WTC11 (cell line): ENCODE measurements at regions not wholly inside any gene's neighbourhood (a gene's known extent, or its start where the extent isn't known, plus 50 kb on each side); places are given as distances from the start of the nearest gene placed in this dataset.
"Not testable (repeated sequence)": the region's sequence is repeated elsewhere in the genome, so short reads cannot be mapped to it uniquely, and the experiment has no call there.

Experiments
- ATAC-seq: fragments of 200-7000 bp; cut with Tn5 transposase; 2 replicates; pipeline ENCODE4 v1.10.0; 2021; ENCODE audit warnings: mild to moderate bottlenecking, moderate library complexity
- CTCF ChIA-PET: fragments of 300-600 bp; sonication (Branson Sonifier 250); formaldehyde crosslinking; loops from one replicate; lab custom pipeline; 2021; ENCODE audit warnings: antibody characterized with exemption; lab: Charles Lee
- POLR2A ChIA-PET: fragments of 350-600 bp; sonication (Branson Sonifier 250); formaldehyde crosslinking; loops from one replicate; lab custom pipeline; 2021; ENCODE audit warnings: antibody characterized with exemption; lab: Charles Lee
- DNase-seq: peaks from one replicate; pipeline ENCODE4 v3.0.0; 2021; ENCODE audit warnings: low spot score
- H3K27ac Mint-ChIP-seq: 2 replicates; pipeline ENCODE4 v1.8.0; 2021; ENCODE audit warnings: mixed read lengths
- H3K27me3 Mint-ChIP-seq: 2 replicates; pipeline ENCODE4 v1.8.0; 2021; ENCODE audit warnings: low read depth, mild to moderate bottlenecking, moderate library complexity, mixed read lengths
- H3K36me3 Mint-ChIP-seq: 2 replicates; pipeline ENCODE4 v1.8.0; 2021; ENCODE audit warnings: mixed read lengths
- H3K4me1 Mint-ChIP-seq: 2 replicates; pipeline ENCODE4 v1.8.0; 2022; ENCODE audit warnings: mixed read lengths
- H3K4me3 Mint-ChIP-seq: 2 replicates; pipeline ENCODE4 v1.8.0; 2021; ENCODE audit warnings: mild to moderate bottlenecking, moderate library complexity, mixed read lengths
- H3K9me3 Mint-ChIP-seq: 2 replicates; pipeline ENCODE4 v1.8.0; 2021; ENCODE audit warnings: mixed read lengths
- ATF2 ChIP-seq: sonication (generic); formaldehyde crosslinking; IDR thresholded peaks from 2 replicates; pipeline ENCODE4 v1.8.1; 2022; ENCODE audit warnings: low read depth, missing genetic modification reagents, borderline replicate concordance
- EMX1 ChIP-seq: fragments of 250-450 bp; sonication (Bioruptor Pico); IDR thresholded peaks from 2 replicates; pipeline ENCODE4 v1.8.0; 2021; ENCODE audit warnings: mild to moderate bottlenecking
- ERG ChIP-seq: fragments of 250-450 bp; sonication (Bioruptor Pico); IDR thresholded peaks from 2 replicates; pipeline ENCODE4 v1.8.0; 2021; ENCODE audit warnings: mild to moderate bottlenecking
- ESRRA ChIP-seq: sonication (generic); formaldehyde crosslinking; IDR thresholded peaks from 2 replicates; pipeline ENCODE4 v1.8.1; 2022; ENCODE audit warnings: mild to moderate bottlenecking, missing genetic modification reagents, borderline replicate concordance
- FOXJ3 ChIP-seq: sonication (generic); formaldehyde crosslinking; IDR thresholded peaks from 2 replicates; pipeline ENCODE4 v1.9.0; 2021; ENCODE audit warnings: missing genetic modification reagents, mild to moderate bottlenecking, borderline replicate concordance
- GABPB1 ChIP-seq: sonication (generic); formaldehyde crosslinking; IDR thresholded peaks from 2 replicates; pipeline ENCODE4 v1.8.1; 2023; ENCODE audit warnings: mild to moderate bottlenecking, missing genetic modification reagents
- IRF1 ChIP-seq: sonication (generic); formaldehyde crosslinking; IDR thresholded peaks from 2 replicates; pipeline ENCODE4 v1.8.0; 2023; ENCODE audit warnings: missing genetic modification reagents
- NR3C1 ChIP-seq: sonication (generic); formaldehyde crosslinking; conservative IDR thresholded peaks from 2 replicates; pipeline ENCODE4 v1.8.1; 2023; ENCODE audit warnings: low read depth, mild to moderate bottlenecking, missing genetic modification reagents
- OVOL2 ChIP-seq: fragments of 250-450 bp; sonication (Bioruptor Pico); IDR thresholded peaks from 2 replicates; pipeline ENCODE4 v1.9.0; 2021; ENCODE audit warnings: mild to moderate bottlenecking, borderline replicate concordance
- ZNF396 ChIP-seq: fragments of 250-450 bp; sonication (Bioruptor Pico); IDR thresholded peaks from 2 replicates; pipeline ENCODE4 v1.8.0; 2021; ENCODE audit warnings: mild to moderate bottlenecking, moderate library complexity, borderline replicate concordance
- ZSCAN18 ChIP-seq: fragments of 250-450 bp; sonication (Bioruptor Pico); IDR thresholded peaks from 2 replicates; pipeline ENCODE4 v2.1.2; 2022; ENCODE audit warnings: mild to moderate bottlenecking, moderate library complexity
- TF ChIP-seq, protein P1 (sequence below): sonication (generic); formaldehyde crosslinking; IDR thresholded peaks from 2 replicates; pipeline ENCODE4 v1.8.1; 2022; ENCODE audit warnings: mild to moderate bottlenecking, missing genetic modification reagents, moderate library complexity, borderline replicate concordance
- TF ChIP-seq, protein P2 (sequence below): fragments of 250-450 bp; sonication (Bioruptor Pico); conservative IDR thresholded peaks from 2 replicates; pipeline ENCODE4 v1.9.0; 2021; ENCODE audit warnings: mild to moderate bottlenecking

- H3K27me3 Mint-ChIP-seq, H3K4me3 Mint-ChIP-seq, DNase-seq, H3K36me3 Mint-ChIP-seq, ATAC-seq, POLR2A ChIA-PET, H3K4me1 Mint-ChIP-seq, CTCF ChIA-PET, H3K9me3 Mint-ChIP-seq, H3K27ac Mint-ChIP-seq: not testable (repeated sequence)
Measured at GRCh38 chr14:106088860-106089259, 562.5 kb downstream of the TMEM121 start.

DNA sequence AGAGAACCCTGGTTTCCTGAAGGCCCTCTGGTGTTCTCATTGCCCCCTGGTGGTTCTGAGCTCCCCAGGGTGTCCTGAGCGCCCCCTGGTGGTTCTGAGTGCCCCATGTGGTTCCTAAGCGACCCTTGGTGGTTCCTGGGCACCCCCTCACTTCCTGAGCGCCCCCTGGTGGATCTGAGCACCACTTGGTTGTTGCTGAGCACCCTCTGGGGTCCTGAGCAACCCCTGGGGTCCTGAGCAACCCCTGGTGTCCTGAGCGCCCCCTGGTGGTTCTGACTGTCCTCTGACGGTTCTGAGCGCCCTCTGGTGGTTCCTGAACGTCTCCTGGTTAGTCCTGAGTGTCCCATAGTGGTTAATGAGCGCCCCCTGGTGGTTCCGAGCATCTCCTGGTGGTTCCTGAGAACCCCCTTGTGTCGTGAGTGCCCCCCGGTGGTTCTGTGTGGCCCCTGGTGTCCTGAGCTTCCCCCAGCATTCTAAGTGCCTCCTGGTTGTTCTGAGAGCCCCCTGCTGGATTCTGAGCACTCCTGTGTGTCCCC, 568.3 kb downstream of the TMEM121 start:
- Mint-ChIP-seq H3K9me3 (no peaks in the 10 kb centered on the region), H3K27me3 (no peaks in the 10 kb centered on the region), H3K36me3 (no peaks in the 10 kb centered on the region), H3K4me3 (no peak overlapping the region), H3K27ac (no peak overlapping the region), H3K4me1 (no peaks in the 10 kb centered on the region)
- no peak for ATAC-seq
- TF ChIP-seq ERG, result no peak
- no peak for TF ChIP-seq IRF1 (CRISPR knock-in tag)
- TF ChIP-seq ATF2, result no peak
- TF ChIP-seq, protein P1, sequence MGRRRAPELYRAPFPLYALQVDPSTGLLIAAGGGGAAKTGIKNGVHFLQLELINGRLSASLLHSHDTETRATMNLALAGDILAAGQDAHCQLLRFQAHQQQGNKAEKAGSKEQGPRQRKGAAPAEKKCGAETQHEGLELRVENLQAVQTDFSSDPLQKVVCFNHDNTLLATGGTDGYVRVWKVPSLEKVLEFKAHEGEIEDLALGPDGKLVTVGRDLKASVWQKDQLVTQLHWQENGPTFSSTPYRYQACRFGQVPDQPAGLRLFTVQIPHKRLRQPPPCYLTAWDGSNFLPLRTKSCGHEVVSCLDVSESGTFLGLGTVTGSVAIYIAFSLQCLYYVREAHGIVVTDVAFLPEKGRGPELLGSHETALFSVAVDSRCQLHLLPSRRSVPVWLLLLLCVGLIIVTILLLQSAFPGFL, result no peak
- no peak for TF ChIP-seq ZSCAN18 (CRISPR knock-in tag)
- no peak for TF ChIP-seq FOXJ3 (CRISPR knock-in tag)
- TF ChIP-seq OVOL2 (CRISPR knock-in tag), result no peak
- TF ChIP-seq EMX1 (CRISPR knock-in tag), result no peak
- POLR2A ChIA-PET, result no interaction called here
- no peak for DNase-seq
- CTCF ChIA-PET, result no interaction called here

DNA sequence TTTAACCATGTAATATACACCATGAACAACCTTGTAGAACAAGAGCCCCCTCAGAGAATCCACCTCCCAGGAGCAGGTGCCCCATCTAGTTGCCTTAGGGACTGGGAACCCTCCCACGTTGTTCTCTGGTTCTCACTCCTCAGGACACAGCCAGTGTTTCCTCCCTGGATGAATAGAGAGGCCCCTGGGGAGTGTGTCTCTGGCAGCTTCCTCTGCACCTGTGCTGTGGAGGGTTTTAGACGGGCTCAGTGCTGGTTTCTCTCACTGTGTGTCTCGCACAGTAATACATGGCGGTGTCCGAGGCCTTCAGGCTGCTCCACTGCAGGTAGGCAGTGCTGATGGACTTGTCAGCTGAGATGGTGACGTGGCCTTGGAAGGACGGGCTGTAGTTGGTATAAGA, 581.3 kb downstream of the TMEM121 start:
- CTCF ChIA-PET, result no interaction called here
- no peak overlapping the region for H3K27ac Mint-ChIP-seq
- H3K4me3 Mint-ChIP-seq, result no peak overlapping the region
- no peaks in the 10 kb centered on the region for H3K9me3 Mint-ChIP-seq
- H3K36me3 Mint-ChIP-seq, result no peaks in the 10 kb centered on the region
- H3K4me1 Mint-ChIP-seq, result no peaks in the 10 kb centered on the region
- H3K27me3 Mint-ChIP-seq, result no peaks in the 10 kb centered on the region
- TF ChIP-seq GABPB1 (CRISPR knock-in tag), result no peak
- TF ChIP-seq ESRRA, result no peak
- TF ChIP-seq ZNF396 (CRISPR knock-in tag), result no peak
- no peak for TF ChIP-seq EMX1 (CRISPR knock-in tag)
- no peak for TF ChIP-seq NR3C1 (CRISPR knock-in tag)
- TF ChIP-seq, protein P2, sequence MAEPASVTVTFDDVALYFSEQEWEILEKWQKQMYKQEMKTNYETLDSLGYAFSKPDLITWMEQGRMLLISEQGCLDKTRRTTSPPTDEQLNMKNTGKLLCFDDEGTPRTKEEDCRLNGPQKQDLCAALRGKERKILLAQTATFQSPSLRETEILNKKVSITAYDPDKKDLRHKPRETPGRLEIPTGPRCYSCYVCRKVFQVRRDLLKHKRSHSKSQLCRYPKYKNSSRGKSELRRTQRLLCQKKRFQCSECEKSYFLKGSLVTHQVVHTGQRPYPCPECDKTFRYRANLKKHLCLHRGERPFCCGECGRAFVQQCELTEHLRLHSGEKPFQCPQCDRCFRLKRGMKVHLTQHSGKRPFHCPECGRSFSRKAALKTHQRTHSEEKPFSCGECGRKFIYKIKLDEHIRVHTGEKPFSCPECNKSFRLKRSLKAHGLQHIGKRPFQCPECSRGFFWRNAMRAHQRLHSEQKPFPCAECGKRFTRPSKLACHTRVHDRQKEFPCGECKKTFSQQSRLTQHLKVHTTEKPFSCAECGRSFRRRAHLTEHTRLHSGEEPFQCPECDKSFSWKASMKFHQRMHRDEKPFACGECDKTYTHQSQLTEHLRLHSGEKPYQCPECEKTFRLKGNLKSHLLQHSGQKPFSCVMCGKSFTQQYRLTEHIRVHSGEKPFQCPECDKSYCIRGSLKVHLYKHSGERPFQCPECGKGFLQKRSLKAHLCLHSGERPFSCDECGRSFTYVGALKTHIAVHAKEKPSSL (CRISPR knock-in tag), result no peak
- ATAC-seq (no peak), DNase-seq (no peak)
- POLR2A ChIA-PET, result no interaction called here
